KG1 (cell line): ENCODE measurements at regions not wholly inside any gene's neighbourhood (a gene's known extent, or its start where the extent isn't known, plus 50 kb on each side); places are given as distances from the start of the nearest gene placed in this dataset.

Experiments used
- DNase-seq: peaks from one replicate; lab custom pipeline; 2025; lab: John Stamatoyannopoulos, UW

GRCh38 chr3:165903885-165904630 is 66.8 kb upstream of the BCHE start:
- no peak for DNase-seq

- no peak for DNase-seq
These were observed 61.8 kb upstream of the BCHE start for GRCh38 chr3:165899066-165899465.

- no peak for DNase-seq
These were observed 59.9 kb upstream of the BCHE start for GRCh38 chr3:165897137-165897536.

- DNase-seq, result peak; percentile 13
These were observed 58.7 kb upstream of the BCHE start for GRCh38 chr3:165895919-165896318.

GRCh38 chr3:165892565-165892964 is 55.3 kb upstream of the BCHE start:
- no peak for DNase-seq
